Loucy (cell line): ENCODE measurements at regions not wholly inside any gene's neighbourhood (a gene's known extent, or its start where the extent isn't known, plus 50 kb on each side); places are given as distances from the start of the nearest gene placed in this dataset.

Experiments used
- H2AFZ ChIP-seq: fragments of 200-600 bp; sonication (generic); 2 replicates; pipeline ENCODE4 v1.6.0; 2016; ENCODE audit warnings: antibody characterized with exemption, mild to moderate bottlenecking, low read length, moderate library complexity
- H3F3A ChIP-seq: fragments of 200-600 bp; 2 replicates; pipeline ENCODE4 v1.6.0; 2016; ENCODE audit warnings: antibody characterized with exemption, low read depth, mild to moderate bottlenecking
- H3K27me3 ChIP-seq: fragments of 200-600 bp; sonication (generic); 2 replicates; pipeline ENCODE4 v1.6.1; 2014; ENCODE audit warnings: low read length, mild to moderate bottlenecking; ENCODE audit not compliant: insufficient read depth, poor library complexity, severe bottlenecking
- H3K36me3 ChIP-seq: fragments of 200-600 bp; sonication (generic); 2 replicates; pipeline ENCODE4 v1.6.1; 2016; ENCODE audit warnings: low read length; ENCODE audit not compliant: insufficient read depth
- H3K4me1 ChIP-seq: fragments of 200-600 bp; sonication (generic); 2 replicates; pipeline ENCODE4 v1.5.1; 2014; ENCODE audit warnings: low read length, mild to moderate bottlenecking; ENCODE audit not compliant: insufficient read depth, poor library complexity, severe bottlenecking
- H3K4me2 ChIP-seq: fragments of 200-600 bp; sonication (generic); 2 replicates; pipeline ENCODE4 v1.6.0; 2014; ENCODE audit warnings: antibody characterized with exemption, low read length, low read depth, mild to moderate bottlenecking; ENCODE audit not compliant: poor library complexity, severe bottlenecking
- H3K4me3 ChIP-seq: fragments of 200-600 bp; sonication (generic); 2 replicates; pipeline ENCODE4 v1.5.1; 2014; ENCODE audit warnings: low read length, mild to moderate bottlenecking, mixed read lengths; ENCODE audit not compliant: poor library complexity, severe bottlenecking
- H3K79me2 ChIP-seq: fragments of 200-600 bp; sonication (generic); 2 replicates; pipeline ENCODE4 v1.6.1; 2014; ENCODE audit warnings: low read length; ENCODE audit not compliant: insufficient read depth
- H3K9ac ChIP-seq: fragments of 200-600 bp; sonication (generic); 2 replicates; pipeline ENCODE4 v1.6.0; 2014; ENCODE audit warnings: mild to moderate bottlenecking, low read depth, low read length, moderate library complexity; ENCODE audit not compliant: poor library complexity, severe bottlenecking
- H3K9me2 ChIP-seq: fragments of 200-600 bp; sonication (generic); replicated peaks from 2 replicates; pipeline ENCODE4 v1.6.1; 2016; ENCODE audit warnings: low read depth, low read length, mixed read lengths
- H3K9me3 ChIP-seq: fragments of 200-600 bp; sonication (generic); 2 replicates; pipeline ENCODE4 v1.6.1; 2014; ENCODE audit warnings: mild to moderate bottlenecking, antibody characterized with exemption, low read length, low read depth; ENCODE audit not compliant: insufficient read depth
- H4K20me1 ChIP-seq: fragments of 200-600 bp; sonication (generic); 2 replicates; pipeline ENCODE4 v1.6.0; 2014; ENCODE audit warnings: antibody characterized with exemption, low read length, mild to moderate bottlenecking; ENCODE audit not compliant: insufficient read depth, poor library complexity, severe bottlenecking
- CTCF ChIP-seq: fragments of 200-600 bp; sonication (generic); conservative IDR thresholded peaks from 2 replicates; pipeline ENCODE4 v1.5.1; 2014; ENCODE audit warnings: mild to moderate bottlenecking, antibody characterized with exemption, low read length
- EZH2phosphoT487 ChIP-seq: fragments of 200-600 bp; IDR thresholded peaks from 2 replicates; pipeline ENCODE4 v1.6.1; 2018; ENCODE audit warnings: antibody characterized with exemption, mild to moderate bottlenecking, moderate library complexity, borderline replicate concordance

DNA sequence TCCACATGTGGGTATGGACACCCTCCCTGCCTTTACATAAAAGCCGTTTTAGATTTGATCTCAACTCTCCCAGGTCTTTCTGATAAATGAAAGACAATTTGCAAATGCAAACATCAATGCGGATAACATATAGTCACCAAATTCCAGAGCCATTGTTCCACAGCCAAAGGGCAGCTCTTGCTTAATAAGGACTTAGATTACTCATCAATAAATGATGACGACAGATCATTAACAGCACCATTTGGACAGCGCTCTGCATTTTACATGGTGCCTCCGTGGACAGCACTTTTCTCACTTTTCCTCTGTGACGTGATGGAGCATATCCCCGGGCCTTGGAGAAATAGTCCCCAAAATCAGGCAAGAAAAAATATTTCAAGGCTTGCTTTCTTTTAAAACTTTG is 370.3 kb upstream of the CELF2 start:
- TF ChIP-seq EZH2phosphoT487 = no peak
- TF ChIP-seq CTCF = no peak
- no peaks in the 10 kb centered on the region for H3F3A ChIP-seq
- no peaks in the 10 kb centered on the region for H4K20me1 ChIP-seq
- no peak overlapping the region for H3K4me3 ChIP-seq
- no peaks in the 10 kb centered on the region for H3K9me2 ChIP-seq
- H3K79me2 ChIP-seq = no peaks in the 10 kb centered on the region
- H3K9ac ChIP-seq = no peak overlapping the region
- no peak overlapping the region for H3K4me2 ChIP-seq
- H3K27me3 ChIP-seq = no peaks in the 10 kb centered on the region
- no peaks in the 10 kb centered on the region for H3K9me3 ChIP-seq
- no peak overlapping the region for H2AFZ ChIP-seq
- H3K36me3 ChIP-seq = no peaks in the 10 kb centered on the region
- H3K4me1 ChIP-seq = no peaks in the 10 kb centered on the region

DNA sequence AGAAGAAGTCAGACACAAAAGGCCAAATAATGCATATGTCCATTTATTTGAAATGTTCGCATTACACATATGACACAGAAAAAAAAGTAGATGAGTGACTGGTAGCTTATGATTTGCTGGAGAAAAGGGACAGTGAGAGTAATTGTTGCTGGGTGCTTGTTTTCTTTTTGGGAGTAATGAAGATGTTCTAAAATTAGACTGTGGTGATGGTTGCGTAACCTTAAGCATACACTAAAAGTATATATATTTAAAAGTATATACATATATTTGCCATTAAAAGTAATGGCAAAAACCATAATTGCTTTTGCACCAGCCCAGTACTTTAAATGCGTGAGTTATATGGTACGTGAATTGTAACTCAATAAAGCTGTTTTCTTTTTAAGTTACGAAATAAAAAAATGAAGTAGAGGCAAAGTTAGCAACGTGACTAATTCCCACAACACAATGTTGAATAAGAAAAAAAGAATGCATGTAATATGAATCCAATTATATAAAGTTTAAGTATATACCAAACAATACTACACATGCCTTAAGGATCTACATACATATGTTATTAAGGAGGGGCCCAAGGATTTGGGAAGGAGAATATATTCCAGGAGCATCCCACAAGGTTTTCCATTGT is 360.4 kb upstream of the CELF2 start:
- Histone ChIP-seq H3K4me3 (no peak overlapping the region), H3K4me1 (no peaks in the 10 kb centered on the region), H4K20me1 (no peaks in the 10 kb centered on the region), H3K9me3 (no peaks in the 10 kb centered on the region), H3K9me2 (no peaks in the 10 kb centered on the region), H3K9ac (no peak overlapping the region), H3F3A (no peaks in the 10 kb centered on the region), H3K4me2 (no peak overlapping the region), H2AFZ (no peak overlapping the region), H3K79me2 (no peaks in the 10 kb centered on the region), H3K36me3 (no peaks in the 10 kb centered on the region), H3K27me3 (no peaks in the 10 kb centered on the region)
- no peak for TF ChIP-seq CTCF

- Histone ChIP-seq H3F3A (no peaks in the 10 kb centered on the region), H4K20me1 (no peaks in the 10 kb centered on the region), H3K4me3 (no peak overlapping the region), H3K27me3 (no peaks in the 10 kb centered on the region), H3K4me1 (no peaks in the 10 kb centered on the region), H3K36me3 (no peaks in the 10 kb centered on the region), H2AFZ (no peak overlapping the region), H3K9me3 (no peaks in the 10 kb centered on the region), H3K4me2 (no peak overlapping the region), H3K79me2 (no peaks in the 10 kb centered on the region), H3K9ac (no peak overlapping the region), H3K9me2 (no peaks in the 10 kb centered on the region)
- no peak for TF ChIP-seq EZH2phosphoT487
- no peak for TF ChIP-seq CTCF
These were observed 359.4 kb upstream of the CELF2 start for GRCh38 chr10:10658172-10658785.
